Glomerular endothelial cell (primary cell): ENCODE measurements at regions not wholly inside any gene's neighbourhood (a gene's known extent, or its start where the extent isn't known, plus 50 kb on each side); places are given as distances from the start of the nearest gene placed in this dataset.

Source experiments
- DNase-seq: peaks from one replicate; pipeline ENCODE4 v3.0.0-alpha.2; 2011; ENCODE audit warnings: low read depth, low spot score; ENCODE audit errors: extremely low read depth

DNA sequence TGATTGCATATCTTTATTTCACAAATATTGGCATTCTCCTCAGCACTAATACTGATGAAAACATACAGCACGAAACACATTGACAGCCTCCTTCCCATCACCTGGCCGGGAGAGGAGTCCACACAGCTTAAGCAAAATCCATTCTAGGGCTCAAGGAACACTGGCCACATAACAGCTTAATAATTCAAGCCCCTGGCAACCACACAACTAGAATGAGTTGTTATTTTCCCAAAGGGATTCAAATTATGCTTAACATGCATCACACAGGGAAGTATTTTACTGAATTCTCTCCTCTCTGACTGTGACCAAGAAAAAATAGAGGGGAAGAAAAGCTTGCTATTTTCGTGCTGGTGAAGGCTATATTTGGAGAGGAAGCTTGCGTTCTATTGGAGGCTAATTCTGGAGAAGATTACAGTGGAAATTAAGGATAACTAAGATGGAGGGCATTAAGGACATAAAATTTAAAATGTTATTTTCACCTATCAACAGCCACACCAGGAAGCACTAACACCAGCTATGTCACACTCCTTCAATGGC lies 198.5 kb downstream of the ADGRG6 start:
- no peak for DNase-seq

DNA sequence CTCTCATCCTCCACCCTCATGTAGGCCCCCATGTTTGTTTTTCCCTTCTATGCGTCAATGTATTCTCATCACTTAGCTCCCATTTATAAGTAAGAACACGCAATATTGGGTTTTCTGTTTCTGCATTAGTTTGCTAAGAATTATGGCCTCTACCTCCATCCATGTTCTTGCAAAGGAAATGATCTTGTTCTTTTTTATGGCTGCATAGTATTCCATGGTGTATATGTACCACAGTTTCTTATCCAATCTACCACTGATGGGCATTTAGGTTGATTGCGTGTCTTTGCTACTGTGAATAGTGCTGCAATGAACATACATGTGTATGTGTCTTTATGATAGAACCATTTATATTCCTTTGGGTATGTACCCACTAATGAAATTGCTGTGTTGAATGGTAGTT lies 200.0 kb downstream of the ADGRG6 start:
- no peak for DNase-seq

DNA sequence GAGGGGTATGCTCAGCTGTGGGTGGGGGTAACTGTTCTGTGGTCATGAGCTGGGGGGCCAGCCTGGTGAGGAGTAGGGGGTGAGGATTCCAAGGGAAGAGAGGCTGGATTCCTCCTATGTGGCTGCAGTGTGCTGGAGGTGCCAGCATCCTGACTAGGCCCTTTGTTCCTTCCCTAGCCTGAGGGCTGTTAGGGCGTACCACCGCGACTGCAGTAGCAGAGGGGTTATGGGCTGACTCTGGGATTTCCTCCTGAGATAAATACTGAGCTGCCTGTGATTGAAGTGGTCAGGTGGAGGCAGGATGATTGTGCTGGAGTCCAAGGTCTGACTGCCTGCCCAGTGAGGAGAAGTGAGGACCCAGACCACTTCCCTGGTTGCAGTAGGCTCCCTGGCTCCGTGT lies 205.3 kb downstream of the ADGRG6 start:
- no peak for DNase-seq

DNA sequence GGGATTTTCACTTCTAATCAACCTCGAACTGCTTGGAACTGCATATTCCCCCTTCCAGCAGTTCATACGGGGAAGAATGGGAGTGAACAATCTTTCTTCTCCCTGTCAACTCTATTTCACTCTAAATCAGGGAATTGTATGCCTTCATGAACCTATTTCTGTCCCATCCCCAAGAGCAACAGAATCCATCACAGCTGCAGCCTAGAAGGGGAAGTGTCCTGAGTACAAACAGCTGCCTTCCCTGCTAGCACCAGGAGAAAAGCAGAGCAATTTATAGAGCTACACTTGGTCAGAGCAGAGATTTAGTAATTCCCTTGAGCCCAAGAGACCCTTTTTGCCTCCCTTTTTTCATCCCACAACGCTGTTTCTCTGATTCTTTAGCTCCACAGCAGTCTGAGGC lies 208.4 kb downstream of the ADGRG6 start:
- no peak for DNase-seq

DNA sequence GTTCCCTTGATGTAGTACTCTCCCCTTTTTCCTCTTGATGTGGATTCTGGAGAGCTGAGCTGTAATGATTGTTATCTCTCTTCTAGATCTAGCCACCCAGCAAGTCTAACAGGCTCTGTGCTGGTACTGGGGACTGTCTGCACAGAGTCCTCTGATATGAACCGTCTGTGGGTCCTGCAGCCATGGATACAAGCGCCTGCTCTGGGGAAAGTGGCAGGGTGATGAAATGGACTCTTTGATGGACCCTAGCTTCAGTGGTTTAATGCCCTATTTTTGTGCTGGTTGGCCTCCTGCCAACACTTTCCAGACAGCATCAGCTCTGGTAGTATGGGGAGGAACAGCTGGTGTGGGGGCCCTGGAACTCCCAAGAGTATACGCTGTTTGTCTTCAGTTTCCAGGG lies 216.3 kb downstream of the ADGRG6 start:
- DNase-seq, result no peak

DNA sequence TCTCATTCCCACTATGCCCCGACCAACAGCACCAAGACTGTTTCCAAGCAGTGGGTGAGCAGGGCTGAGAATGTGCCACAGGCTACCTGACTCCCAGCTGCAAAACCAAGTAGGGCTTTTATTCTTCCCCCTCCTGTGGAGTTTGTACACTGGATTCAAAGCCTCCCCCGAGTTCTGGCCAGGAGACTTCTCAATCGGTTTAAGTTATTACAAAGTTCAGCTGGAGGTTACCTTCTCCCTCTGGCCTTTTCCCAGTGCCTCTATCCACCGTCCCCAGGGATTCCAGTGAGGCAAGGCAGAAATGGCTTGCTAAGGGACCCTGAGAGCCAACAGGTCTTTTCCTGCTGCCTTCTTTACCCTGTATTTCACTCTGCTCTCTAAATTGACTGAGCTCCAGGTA lies 217.0 kb downstream of the ADGRG6 start:
- DNase-seq, result no peak

DNA sequence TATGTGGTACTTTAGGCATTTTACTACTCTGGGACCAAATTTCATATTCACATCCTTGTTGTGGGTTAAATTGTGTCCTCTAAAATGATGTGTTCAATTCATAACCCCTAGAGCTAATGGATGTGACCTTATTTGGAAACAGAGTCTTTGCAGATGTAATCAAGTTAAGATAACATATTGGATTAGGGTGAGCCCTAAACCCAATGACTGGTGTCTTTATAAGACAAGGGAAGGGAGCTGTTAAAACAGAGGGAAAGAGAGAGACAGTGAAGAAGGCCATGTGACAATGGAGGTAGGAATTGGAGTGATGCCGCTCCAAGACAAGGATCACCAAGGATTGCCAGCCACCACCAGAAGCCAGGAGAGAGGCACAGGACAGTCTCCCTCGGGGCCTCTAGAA lies 220.0 kb downstream of the ADGRG6 start:
- no peak for DNase-seq

DNA sequence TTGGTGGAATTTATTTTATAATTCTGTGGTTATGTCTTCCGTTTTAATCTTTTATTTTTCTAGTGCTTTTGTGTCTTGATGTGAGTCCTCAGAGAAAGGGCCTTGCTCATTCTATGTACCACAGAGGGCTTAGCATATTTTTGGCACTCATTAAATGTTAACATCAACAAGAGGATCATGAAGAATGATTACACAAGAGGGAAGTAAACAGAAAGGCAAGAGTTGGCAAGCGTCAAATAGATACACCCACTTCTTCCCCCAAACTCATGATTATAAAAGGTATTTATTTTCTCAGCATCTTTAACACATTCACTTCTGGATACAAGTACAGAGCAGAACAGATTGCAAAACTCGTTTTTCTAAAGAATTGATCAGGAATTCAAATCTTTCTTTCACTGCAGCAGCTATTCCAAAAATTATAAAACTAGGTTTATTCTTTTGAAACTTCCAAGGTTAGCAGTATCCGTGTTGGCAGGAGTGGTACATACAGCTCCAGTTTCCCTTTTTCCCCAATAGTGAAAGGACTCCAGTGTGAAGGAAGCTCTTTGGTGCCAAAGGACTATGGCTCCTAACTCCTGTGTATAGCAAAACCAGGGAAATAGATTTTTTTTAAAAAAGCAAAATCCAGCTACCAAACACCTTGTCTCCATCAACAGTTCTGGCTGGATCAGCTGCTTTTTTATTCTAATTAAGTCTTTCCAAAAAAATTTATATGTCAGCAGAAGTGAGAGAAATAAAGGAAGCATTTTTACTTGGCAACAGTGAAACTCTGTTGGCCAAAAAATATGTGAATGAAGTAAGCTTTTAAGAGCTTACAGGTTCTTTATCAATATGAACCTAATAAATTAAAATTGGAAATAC lies 221.9 kb downstream of the ADGRG6 start:
- DNase-seq, result no peak

DNA sequence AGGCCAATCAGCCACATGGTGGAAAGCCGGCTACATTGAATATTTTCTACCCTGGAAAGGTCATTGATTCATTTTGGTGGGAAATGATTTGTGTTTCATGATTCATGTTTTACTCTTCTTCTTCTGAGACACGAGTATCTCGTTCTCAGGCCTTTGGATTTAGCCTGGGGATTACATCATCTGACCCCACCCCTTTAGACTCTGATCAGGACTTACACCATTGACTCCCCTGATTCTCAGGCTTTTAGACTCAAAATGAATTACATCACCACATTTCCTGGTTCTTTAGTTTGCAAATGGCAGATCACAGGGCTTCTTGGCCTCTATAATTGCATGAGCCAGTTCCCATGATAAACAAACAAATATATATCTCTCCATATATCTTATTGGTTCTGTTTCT lies 228.8 kb downstream of the ADGRG6 start:
- DNase-seq, result no peak

DNA sequence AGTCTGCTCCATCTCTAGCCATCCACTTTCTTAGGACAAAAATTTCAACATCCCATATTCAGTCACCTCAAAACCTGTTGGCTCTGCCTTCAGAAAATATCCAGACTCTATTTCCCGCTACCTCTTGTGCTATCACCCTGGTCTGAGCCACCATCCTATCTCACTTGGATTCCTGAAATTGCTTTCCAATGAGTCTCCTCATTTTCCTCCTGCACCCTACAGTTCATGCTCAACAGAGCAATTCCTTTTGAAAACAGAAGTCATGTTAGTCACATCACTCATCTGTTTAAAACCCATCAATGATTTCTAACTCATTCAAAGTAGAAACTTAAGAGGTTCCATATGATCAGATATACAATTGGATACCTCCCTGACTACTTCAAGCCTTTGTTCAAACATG lies 229.9 kb downstream of the ADGRG6 start:
- DNase-seq, result no peak

DNA sequence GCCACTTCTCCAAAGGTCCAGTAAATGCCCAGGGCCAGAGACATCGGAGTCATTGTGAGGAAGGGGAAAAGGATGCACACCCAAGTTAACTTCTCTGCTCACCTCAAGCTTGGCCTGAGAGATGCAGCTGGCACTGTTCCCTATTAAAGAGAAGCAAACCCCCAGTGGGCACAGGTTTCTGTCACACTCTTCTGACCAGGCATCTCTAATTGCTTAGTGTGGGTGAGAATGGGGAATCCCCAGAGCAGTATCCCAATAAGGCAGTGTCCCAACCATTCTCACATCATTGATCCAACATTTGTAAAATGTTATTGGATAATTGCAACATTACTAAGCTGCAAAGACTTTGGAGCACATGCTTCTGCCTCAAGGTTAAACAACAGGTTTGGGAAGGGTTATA lies 232.3 kb downstream of the ADGRG6 start:
- no peak for DNase-seq

DNA sequence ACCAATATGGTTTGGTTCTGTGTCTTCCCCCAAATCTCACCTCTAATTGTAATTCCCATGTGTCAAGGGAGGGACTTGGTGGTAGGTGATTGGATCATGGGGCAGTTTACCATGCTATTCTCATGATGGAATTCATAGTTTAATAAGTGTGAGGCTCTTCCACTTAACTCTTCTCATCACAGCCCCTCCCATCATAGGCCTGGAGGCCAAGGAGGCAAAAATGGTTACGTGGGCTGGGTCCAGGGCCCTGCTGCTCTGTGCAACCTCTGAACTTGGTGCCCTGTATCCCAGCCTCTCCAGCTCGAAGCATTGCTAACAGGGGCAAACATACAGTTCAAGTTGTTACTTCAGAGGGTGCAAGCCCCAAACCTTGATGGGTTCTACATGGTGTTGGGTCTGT lies 232.7 kb downstream of the ADGRG6 start:
- no peak for DNase-seq

DNA sequence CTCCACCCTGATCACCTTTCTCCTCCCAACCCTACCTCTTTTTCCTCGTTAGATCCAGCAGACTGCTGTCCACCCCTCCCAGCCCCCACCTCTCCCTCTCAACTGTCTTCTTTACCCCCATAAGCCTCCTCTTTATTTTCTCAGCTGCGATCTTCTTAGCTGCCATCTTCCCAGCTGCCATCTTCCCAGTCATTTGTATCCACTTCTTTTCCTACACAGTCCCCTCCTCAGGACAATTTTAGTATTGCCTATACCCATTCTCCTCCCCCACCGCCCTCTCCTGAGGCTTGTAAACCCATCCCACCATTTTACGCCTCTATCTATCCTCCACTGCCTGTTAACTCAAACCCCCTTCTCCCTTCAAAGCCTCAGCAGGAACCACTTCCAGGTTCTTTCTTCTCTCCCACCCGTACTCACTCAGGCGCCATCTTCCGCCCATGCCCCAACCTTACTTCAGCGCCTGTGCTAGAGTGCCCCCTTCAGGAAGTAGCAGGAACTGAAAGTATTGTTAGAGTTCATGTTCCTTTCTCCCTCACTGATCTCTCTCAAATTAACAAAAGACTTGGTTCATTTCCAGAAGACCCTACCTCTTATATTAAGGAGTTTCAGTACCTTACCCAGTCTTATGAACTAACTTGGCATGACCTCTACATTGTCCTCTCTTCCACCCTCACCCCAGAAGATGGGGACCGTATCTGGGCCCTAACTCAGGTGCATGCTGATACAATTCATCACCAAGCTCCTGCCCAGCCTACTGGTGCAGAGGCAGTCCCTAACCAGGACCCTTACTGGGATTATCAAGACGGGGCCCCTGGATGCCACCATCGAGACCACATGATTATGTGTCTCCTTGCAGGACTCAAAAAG lies 236.0 kb downstream of the ADGRG6 start:
- DNase-seq, result no peak

DNA sequence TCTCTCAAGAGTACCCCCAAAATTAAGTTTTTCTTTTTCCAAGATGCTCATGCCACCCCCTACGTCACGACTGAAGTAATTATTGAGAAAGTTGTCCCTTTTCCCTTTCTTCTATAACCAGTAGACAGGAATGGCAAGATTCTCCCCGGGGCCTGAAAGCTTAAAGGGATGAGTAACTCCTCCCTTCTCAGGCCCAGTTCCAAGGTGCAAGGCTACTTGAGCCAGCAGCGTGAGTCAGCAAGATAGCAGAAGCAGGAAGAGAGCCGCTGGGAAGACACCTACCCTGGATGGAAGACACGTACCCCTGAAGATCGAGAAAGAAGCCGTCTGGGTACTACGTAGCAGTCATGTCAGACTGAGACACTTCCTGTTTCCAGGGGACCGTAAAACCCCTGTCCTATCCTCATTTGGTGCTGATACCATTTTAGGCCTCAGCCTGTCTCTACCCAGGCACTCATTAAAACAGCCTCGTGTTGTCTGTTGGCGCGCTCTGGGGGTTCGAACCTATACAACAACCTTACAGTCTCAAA lies 241.0 kb downstream of the ADGRG6 start:
- DNase-seq, result no peak

DNA sequence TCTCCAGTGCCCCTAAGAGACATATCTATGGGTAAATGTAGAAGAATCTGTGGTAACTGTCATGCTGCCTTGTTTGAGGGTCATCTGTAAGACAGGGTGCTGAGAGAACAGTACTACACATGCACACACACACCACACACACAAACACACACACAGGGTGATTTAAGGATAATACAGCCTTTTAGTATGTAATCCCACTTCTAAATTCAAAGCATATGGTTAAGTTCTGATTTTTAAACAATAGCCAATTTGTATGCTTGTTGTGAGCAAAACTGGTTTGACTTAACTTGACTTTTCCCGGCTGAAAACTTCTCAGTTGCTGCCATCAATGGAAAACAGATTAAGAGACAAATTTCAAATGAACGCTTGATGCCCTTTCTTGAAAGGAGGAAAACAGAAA lies 241.8 kb downstream of the ADGRG6 start:
- no peak for DNase-seq

DNA sequence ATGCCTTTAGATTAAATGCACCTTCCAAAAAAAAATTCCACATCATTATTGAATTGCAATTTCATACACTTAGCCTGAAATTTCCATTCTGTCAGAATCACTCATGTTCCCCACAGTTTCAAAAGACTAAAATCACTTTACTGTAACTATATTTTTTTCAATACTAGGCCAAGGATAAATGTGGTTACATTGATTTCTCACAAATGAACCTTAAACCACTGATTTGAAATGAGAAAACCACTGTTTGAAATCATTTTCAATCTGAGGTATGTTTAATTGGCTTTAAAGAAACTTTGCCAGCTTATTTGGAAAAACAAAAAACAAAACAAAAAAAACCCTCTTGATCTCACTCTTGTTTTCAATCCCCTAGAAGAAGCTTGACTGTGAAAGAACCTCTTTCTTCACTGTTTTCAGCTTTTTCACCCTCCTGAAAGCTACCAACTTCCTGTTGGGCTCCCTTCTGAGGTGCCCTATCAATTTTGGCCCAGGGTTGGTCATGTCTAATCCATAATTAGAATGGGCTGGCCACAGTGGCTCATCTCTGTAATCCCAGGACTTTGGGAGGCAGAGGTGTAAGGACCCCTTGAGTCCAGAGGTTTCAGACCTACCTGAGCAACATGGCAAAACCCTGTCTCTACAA lies 242.5 kb downstream of the ADGRG6 start:
- DNase-seq, result no peak

DNA sequence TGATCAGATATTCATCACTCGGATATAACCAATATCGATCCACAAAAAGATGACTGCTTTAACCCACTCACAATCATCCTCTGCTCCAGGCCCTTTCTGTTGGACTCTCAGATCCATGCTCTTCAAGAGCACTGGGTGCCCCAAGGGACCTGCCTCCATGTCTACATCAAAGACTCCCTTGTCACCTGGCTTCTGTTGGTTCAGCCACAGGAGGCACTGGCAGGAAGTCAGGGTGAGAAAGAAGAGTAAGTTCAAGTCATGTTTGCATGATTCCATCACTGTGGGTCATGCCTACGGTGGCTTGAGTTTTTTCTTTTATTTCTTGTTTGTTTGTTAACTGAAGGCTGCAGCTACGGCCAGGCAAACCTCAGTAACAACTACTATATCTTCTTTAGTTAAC lies 243.3 kb downstream of the ADGRG6 start:
- DNase-seq, result no peak

DNA sequence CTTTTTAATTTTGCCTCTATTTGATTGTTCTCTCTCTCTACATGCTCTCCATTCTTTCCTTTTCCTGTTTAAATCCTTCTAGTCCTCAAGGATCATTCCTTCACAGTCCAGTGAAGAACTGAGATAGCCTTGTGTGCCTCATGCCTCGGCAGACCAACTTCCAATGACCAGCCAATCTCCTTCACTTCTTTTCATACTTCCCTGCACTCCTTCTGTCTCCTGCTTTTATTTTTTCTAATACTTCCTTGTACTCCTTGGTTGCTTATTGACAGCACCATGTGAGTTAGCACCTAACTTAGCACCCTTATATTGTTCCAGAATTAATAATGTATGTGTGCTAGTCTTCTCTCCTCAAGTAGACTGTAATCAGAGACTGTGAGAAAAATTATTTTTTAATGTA lies 246.8 kb downstream of the ADGRG6 start:
- no peak for DNase-seq

DNA sequence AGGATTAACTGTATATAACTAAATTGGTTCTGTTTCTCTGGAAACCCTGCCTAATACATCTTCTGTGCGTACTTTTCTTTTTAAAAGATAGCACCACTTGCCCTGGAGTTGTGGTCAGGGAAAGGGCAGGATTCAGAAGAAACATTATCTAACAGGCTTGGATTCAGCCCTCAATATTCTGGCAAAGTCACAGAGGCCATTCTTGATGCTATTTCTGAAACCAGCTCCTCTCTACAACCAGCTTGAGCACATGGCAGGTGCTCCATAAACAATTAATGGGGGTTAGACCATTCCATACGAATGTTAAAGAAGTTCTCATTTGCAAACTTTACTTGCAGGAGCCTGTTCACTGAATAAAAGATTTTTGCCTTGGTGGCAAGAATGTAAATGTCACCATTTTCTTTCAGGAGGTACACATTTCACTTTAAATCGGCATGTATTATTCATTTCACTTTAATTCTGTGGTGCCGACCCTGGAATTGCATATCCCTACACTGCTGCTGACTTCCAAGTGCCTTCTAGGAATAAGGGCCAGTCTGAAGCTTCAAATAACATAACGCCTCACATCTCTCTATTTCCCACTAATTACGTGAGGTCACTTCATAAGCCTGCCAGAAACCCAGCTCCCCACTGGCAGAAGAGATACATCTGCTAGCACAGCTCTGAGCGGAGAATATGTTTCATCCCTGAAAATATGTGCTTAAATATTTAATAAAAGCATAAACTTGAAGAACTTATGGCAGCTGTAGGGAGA lies 248.7 kb downstream of the ADGRG6 start:
- DNase-seq, result no peak

DNA sequence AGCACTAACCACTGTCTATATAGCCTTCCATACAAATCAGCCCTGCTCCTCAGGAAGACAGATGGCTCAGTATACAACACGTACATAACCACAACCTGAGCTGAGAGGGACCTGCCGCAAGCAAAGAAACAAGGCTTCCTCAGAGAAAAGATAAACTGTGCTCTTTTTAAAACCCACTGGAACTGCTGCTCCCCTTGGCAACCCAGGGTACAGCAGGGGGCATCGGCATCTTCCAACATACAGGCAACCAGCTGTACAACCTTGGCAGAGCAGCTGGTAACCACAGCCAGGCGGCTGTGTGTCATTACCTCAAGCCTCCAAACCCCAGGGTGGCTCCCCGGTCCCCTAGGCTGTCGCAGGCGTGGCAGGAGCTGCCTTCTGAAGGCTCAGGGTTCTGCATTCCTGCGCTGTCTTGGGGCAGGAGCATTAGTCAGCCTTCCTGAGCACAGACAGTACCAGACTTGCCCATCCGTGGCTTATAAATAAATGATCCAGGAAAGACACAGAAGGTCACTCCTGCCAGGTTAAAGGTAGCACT lies 249.5 kb downstream of the ADGRG6 start:
- no peak for DNase-seq
